ENCODE measurements at regions not wholly inside any gene's neighbourhood (a gene's known extent, or its start where the extent isn't known, plus 50 kb on each side); places are given as distances from the start of the nearest gene placed in this dataset.
"Not testable (repeated sequence)": the region's sequence is repeated elsewhere in the genome, so short reads cannot be mapped to it uniquely, and the experiment has no call there.

DNA sequence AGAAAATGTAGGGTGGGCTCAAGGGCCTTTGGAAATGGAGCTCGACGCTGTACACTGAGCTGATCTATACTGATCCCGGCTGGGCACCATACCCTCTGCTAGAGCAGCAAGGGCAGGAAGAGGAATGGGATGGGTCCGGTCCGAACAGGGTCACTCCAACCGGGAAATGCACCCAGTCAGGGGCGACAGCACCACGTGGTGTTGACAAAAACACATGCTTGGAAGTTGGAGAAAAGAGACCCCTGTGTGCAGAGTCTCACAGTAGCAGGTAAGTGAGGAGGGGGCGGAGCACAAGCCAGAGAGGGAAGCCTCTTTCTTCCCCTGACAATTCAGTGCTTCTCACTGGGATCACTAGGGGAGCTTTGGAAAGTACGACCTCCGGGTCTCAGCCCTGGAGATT lies 84.1 kb upstream of the ASB18 start:
- no peak for DNase-seq

DNA sequence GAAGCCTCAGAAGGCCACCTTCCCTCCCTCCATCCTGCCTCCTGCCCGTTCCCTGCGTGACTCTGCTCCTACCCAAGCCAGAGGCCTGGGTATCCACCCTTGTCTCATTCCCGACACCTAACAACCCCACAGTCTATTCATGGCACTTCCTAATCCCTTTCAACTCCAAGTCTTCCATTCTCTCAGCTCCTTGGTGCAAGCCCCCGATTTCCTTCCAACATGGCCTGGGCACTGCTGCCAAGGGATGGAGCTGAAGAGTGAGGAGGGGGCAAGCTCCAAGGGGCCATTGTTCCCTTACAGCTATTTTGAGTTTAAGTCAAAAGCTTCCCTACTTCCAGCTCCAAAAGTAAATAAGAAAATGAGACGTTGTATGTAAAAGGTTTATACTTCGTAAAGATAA lies 84.8 kb upstream of the ASB18 start:
- no peak for DNase-seq

DNA sequence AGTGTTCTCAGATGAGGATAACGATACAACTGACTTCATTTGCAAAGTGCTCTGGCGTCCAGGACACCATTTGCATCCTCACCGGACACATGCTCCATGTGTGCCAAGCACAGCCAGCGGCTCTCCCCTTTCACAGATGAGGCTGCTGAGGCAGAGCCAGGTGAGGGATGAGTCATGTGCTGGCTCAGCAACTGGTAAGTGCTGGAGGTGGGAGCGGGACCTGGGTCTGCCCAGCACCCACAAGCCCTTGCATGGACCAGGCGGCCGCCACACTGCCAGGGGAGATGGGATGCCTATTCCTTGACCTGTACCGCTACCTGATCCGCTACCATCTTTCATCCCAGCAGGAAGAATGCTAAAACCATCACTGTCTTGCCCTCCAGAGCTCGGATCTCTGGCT lies 86.2 kb upstream of the ASB18 start:
- DNase-seq = no peak

DNA sequence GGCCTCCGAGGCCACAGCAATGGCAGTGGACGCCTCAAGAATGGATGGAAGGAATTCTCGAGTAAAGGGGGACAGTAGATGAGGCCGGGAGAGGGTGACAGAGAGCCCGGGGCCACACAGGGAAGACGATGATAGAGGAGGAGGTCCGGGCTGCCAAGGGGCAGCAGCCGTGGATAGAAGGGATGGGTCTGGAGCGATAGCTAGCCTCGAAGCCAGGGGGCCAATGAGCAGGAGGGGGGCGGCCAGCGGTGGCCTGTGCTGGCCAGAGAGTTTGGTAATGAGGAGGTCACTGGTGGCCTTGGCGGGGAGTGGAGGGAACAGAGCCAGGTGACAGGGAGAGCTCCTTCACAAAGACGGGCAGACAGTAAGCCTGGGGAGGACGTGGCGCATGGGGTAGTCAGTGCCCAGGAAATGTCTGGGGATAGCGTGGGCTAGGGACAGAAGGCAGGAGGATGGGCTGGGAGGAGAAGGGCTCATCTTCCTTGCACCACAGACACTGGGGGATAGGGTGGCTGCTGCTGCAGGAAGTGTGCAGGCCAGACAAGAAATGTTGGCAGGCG lies 87.8 kb upstream of the ASB18 start:
- DNase-seq = no peak

GRCh38 chr2:236352761-236353593 lies 88.8 kb upstream of the ASB18 start:
- DNase-seq = peak; percentile 52

DNA sequence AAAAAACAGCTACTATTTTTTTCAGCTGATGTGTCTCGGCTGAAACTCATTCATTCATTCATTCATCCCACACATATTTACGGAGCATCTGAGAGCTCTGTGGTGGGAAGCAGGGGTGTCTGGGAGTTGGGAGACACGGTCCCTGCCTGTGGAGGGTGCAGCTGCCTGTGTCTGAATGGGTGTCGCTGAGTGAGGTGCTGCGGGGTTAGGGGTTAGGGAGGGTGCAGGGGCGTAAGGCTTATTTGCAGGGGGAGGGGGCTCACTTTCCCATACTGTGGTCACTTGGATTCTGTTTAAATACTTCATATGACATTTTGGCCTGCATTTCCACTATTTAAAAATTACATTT lies 89.4 kb upstream of the ASB18 start:
- no peak for DNase-seq

- DNase-seq = no peak
These were observed 90.1 kb upstream of the ASB18 start for GRCh38 chr2:236354056-236354940.

- DNase-seq = no peak
These were observed 90.9 kb upstream of the ASB18 start for GRCh38 chr2:236354973-236355595.

GRCh38 chr2:236355911-236356310 lies 91.7 kb upstream of the ASB18 start:
- no peak for DNase-seq

DNA sequence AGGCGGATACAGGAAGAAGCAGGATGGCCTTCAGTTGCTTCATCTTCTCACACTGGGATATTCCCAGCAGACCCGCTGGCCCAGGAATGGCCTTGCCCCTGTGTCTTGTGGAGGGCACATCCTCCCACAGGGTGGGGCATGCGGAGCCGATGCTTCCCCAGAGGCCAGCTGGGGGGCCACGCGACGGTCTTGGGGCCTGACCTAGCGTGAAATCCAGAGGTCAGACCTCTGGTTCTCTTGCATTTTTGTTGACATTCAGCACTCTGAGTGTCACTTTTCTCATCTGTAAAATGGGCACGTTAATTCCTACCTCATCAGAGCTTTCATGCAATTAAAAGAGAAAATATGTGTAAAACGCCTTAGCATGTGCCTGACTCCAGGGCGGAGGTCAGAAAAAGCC lies 92.1 kb upstream of the ASB18 start:
- DNase-seq = not testable (repeated sequence)

- DNase-seq = not testable (repeated sequence)
These were observed 94.3 kb upstream of the ASB18 start for GRCh38 chr2:236358482-236358881.

- peak; percentile 8 for DNase-seq
These were observed 95.3 kb upstream of the ASB18 start for GRCh38 chr2:236359426-236360045.

DNA sequence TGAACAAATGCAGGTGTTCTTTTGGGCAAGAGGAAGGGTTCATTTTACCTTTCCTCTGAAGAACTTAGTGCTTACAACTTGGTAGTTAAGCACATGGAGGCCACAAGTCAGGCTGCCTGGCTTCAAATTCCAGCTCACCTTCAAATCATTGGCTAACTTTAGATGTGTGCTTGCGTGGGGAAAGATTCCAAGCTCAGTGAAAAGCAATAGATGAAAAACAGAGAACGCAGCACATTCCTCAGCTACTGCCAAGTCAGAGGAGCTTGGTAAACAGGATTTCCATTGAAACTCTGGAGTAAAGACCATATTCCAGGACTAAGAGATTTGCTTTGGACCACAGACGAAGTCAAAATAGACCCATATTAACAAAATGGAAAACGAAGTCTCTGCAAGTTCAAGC lies 96.3 kb upstream of the ASB18 start:
- DNase-seq = no peak

- no peak for DNase-seq
These were observed 99.6 kb upstream of the ASB18 start for GRCh38 chr2:236363711-236364277.

DNA sequence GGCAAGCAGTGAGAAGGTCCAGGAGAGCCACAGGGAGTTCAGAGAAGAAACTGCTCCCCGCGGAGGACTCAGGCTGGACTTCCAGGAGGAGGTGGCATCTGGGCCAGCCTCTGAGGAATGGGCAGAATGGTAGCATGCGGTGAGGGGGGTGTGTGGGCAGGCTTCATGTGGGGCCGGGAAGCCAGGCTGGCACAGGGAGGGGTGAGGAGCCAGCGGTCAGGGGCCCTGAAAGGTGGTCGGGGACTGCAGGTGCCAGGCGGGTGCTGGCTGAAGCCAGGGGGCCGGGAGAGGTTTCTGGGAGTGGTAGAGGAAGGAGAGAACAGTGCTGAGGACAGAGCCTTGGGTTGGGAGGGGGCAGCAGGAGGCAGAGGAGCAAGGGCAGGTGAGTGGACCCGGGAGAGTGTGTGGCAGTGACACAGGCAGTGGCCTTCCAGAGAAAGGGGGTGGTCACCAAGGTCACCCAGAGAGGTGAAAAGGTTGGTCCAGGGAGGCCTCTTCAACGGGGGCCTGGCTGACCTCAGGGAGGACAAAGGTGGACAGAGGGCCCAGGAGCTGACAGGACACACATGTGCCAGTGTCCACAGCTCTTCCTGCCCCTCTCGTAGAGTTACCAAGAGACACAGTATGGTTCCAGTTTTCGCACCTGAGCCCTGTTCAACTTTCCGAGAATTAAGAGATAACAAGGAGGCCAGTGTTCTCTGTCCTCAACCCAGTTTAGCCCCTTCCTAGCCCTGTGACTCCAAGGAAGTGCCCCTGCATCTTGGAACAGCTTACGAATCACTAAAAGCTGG lies 101.2 kb upstream of the ASB18 start:
- DNase-seq = no peak

- no peak for DNase-seq
These were observed 101.8 kb upstream of the ASB18 start for GRCh38 chr2:236366049-236366387.

DNA sequence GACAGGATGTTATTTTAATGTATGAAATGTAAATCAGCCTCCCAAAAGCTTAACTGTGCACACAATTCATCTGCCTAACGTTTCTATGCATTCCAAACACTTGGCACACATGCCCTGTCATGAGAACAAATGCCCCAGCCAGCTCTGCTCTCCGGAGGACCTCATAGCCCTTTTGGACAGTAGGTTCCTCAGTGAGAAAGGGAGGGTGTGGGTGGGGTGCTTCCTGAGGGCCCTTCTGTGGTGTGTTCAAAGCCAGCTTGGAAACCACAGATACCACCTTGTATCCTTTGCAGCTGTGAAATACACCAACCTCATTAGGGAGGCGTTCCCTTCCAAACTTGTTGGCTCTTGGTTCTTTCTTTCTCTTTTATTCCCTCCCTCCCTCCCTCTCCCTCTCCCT lies 102.2 kb upstream of the ASB18 start:
- peak; percentile 36 for DNase-seq

DNA sequence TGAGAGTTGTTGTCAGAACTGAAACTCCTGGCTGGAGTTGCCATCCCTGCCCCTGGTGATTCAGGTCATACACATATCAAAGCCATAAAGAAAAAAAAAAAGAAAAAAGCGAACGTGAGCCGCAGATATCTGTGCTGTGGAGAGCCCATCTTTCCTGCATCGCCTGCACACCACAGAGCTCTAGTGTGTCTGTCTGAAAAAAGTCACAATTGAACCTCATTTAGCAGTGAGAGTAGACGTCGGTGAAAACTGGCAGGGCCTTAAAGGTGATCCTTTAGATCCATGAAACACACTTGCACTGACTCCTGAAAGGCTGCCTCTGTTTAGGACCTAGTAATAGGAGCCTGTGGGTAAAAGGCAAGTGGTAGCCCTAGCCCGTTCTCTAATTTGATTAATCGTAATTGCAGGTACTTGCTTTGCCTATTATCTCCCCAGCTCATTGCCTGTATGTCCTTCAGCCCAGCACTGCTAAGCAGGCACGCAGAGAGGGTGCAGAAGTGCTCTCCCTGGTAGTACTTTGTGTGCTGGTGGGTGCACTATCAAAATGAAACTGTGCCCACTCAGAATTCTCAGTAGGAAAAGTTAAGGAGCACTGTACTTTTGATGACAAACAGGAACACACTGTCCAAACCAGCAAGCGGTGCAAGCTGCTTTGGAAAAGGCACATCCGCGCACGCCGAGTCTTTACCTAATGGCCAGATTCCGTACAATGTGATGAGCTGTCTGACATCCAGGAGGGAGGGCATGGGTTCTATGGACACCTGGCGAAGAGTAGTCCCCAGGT lies 103.5 kb upstream of the ASB18 start:
- DNase-seq = no peak

DNA sequence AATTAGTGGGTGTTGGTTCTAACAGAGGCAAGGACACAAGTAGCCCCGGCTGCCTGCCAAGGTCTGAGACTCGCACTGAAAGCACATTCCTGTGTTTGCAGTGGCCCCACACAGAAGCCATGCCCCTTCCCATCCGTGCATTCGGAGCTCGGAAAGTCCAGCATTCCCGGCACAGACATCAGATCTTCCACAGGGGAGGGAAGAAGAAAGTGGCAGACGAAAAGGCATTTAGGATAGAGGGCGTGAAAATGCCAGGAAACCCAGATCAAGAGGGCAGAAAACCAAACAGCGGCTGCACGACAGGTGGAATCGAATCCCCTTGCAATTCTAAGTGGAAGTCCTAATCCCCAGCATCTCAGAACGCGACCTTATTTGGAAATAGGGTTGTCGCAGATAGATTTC lies 105.5 kb upstream of the ASB18 start:
- no peak for DNase-seq

- DNase-seq = no peak
These were observed 106.7 kb upstream of the ASB18 start for GRCh38 chr2:236370847-236371409.
